Activated CD4-positive, alpha-beta T cell treated with anti-CD3 and anti-CD28 coated beads, Interleukin-2, amount 10 ng/mL, durations not matched to agents 24 days and 14 days (primary cell): ENCODE measurements at regions not wholly inside any gene's neighbourhood (a gene's known extent, or its start where the extent isn't known, plus 50 kb on each side); places are given as distances from the start of the nearest gene placed in this dataset.
"Not testable (repeated sequence)": the region's sequence is repeated elsewhere in the genome, so short reads cannot be mapped to it uniquely, and the experiment has no call there.

ENCODE experiments used
- DNase-seq: peaks from one replicate; pipeline ENCODE4 v3.0.0; 2022
- H3K27ac Mint-ChIP-seq: one replicate; pipeline ENCODE4 v1.8.0; 2022; ENCODE audit warnings: mild to moderate bottlenecking, mixed read lengths
- H3K27me3 Mint-ChIP-seq: one replicate; pipeline ENCODE4 v1.8.0; 2022; ENCODE audit warnings: mixed read lengths
- H3K36me3 Mint-ChIP-seq: one replicate; pipeline ENCODE4 v1.8.0; 2022; ENCODE audit warnings: low read depth, mild to moderate bottlenecking, mixed read lengths
- H3K4me1 Mint-ChIP-seq: one replicate; pipeline ENCODE4 v1.8.0; 2021; ENCODE audit warnings: mixed read lengths
- H3K4me3 Mint-ChIP-seq: one replicate; pipeline ENCODE4 v1.8.0; 2022; ENCODE audit warnings: mild to moderate bottlenecking, moderate library complexity, mixed read lengths
- H3K9me3 Mint-ChIP-seq: one replicate; pipeline ENCODE4 v1.8.0; 2021; ENCODE audit warnings: mixed read lengths
- intact Hi-C: fragments of 100-400 bp; cut with micrococcal nuclease; formaldehyde crosslinking; loops from one replicate; pipeline ENCODE4 v1.15.1; 2023

- Mint-ChIP-seq H3K36me3 (no peaks in the 10 kb centered on the region), H3K9me3 (peaks cover 3% of the 10 kb centered on the region)
Observed at GRCh38 chr1:70718086-70718630, 307.1 kb downstream of the CTH start.

GRCh38 chr1:70719154-70719553, 308.1 kb downstream of the CTH start:
- no peaks in the 10 kb centered on the region for H3K4me1 Mint-ChIP-seq
- H3K27me3 Mint-ChIP-seq = no peaks in the 10 kb centered on the region
- intact Hi-C loops = no loop called here
- peaks cover 3% of the 10 kb centered on the region for H3K9me3 Mint-ChIP-seq
- H3K4me3 Mint-ChIP-seq = no peak overlapping the region
- H3K36me3 Mint-ChIP-seq = no peaks in the 10 kb centered on the region
- DNase-seq = no peak
- H3K27ac Mint-ChIP-seq = no peak overlapping the region

More at GRCh38 chr1:70718086-70718630, 307.1 kb downstream of the CTH start:
- Mint-ChIP-seq H3K4me1 (no peaks in the 10 kb centered on the region), H3K4me3 (no peak overlapping the region), H3K27ac (no peak overlapping the region), H3K27me3 (no peaks in the 10 kb centered on the region)
- intact Hi-C loops = no loop called here
- DNase-seq = no peak

GRCh38 chr1:70720109-70720508, 309.0 kb downstream of the CTH start:
- no peak overlapping the region for H3K27ac Mint-ChIP-seq
- DNase-seq = no peak
- intact Hi-C loops = no loop called here
- H3K27me3 Mint-ChIP-seq = no peaks in the 10 kb centered on the region
- H3K4me1 Mint-ChIP-seq = no peaks in the 10 kb centered on the region
- H3K36me3 Mint-ChIP-seq = no peaks in the 10 kb centered on the region
- peaks cover 5% of the 10 kb centered on the region for H3K9me3 Mint-ChIP-seq
- no peak overlapping the region for H3K4me3 Mint-ChIP-seq

GRCh38 chr1:70720521-70720920, 309.5 kb downstream of the CTH start:
- Mint-ChIP-seq H3K36me3 (peaks cover 2% of the 10 kb centered on the region), H3K9me3 (peaks cover 9% of the 10 kb centered on the region), H3K4me1 (no peaks in the 10 kb centered on the region), H3K27ac (no peak overlapping the region), H3K27me3 (no peaks in the 10 kb centered on the region), H3K4me3 (no peak overlapping the region)
- DNase-seq = no peak
- intact Hi-C loops = no loop called here

- H3K27ac Mint-ChIP-seq = no peak overlapping the region
- H3K9me3 Mint-ChIP-seq = peaks cover 16% of the 10 kb centered on the region
- H3K36me3 Mint-ChIP-seq = peaks cover 2% of the 10 kb centered on the region
- no peak for DNase-seq
- H3K4me3 Mint-ChIP-seq = no peak overlapping the region
- H3K27me3 Mint-ChIP-seq = no peaks in the 10 kb centered on the region
- intact Hi-C loops = no loop called here
- H3K4me1 Mint-ChIP-seq = no peaks in the 10 kb centered on the region
Observed at GRCh38 chr1:70727886-70728489, 316.9 kb downstream of the CTH start.

GRCh38 chr1:70736518-70736917, 311.1 kb downstream of the PTGER3 start:
- H3K36me3 Mint-ChIP-seq = not testable (repeated sequence)

GRCh38 chr1:70737125-70737524, 310.5 kb downstream of the PTGER3 start:
- DNase-seq = no peak
- no peaks in the 10 kb centered on the region for H3K36me3 Mint-ChIP-seq
- H3K9me3 Mint-ChIP-seq = peaks cover 3% of the 10 kb centered on the region
- no peaks in the 10 kb centered on the region for H3K27me3 Mint-ChIP-seq
- H3K27ac Mint-ChIP-seq = no peak overlapping the region
- no peaks in the 10 kb centered on the region for H3K4me1 Mint-ChIP-seq
- intact Hi-C loops = no loop called here
- H3K4me3 Mint-ChIP-seq = no peak overlapping the region

More at GRCh38 chr1:70736518-70736917, 311.1 kb downstream of the PTGER3 start:
- intact Hi-C loops, H3K4me1 Mint-ChIP-seq, H3K9me3 Mint-ChIP-seq, H3K4me3 Mint-ChIP-seq, H3K27ac Mint-ChIP-seq, H3K27me3 Mint-ChIP-seq, DNase-seq: not testable (repeated sequence)

- Mint-ChIP-seq H3K27me3 (no peaks in the 10 kb centered on the region), H3K27ac (no peak overlapping the region), H3K4me3 (no peak overlapping the region), H3K4me1 (no peaks in the 10 kb centered on the region), H3K36me3 (no peaks in the 10 kb centered on the region), H3K9me3 (peaks cover 3% of the 10 kb centered on the region)
- DNase-seq = no peak
- intact Hi-C loops = no loop called here
Observed at GRCh38 chr1:70738624-70739023, 309.0 kb downstream of the PTGER3 start.

GRCh38 chr1:70745199-70745598, 302.4 kb downstream of the PTGER3 start:
- peaks cover 22% of the 10 kb centered on the region for H3K9me3 Mint-ChIP-seq
- H3K27ac Mint-ChIP-seq = no peak overlapping the region
- no peaks in the 10 kb centered on the region for H3K27me3 Mint-ChIP-seq
- intact Hi-C loops = no loop called here
- no peak overlapping the region for H3K4me3 Mint-ChIP-seq
- no peaks in the 10 kb centered on the region for H3K36me3 Mint-ChIP-seq
- DNase-seq = no peak
- H3K4me1 Mint-ChIP-seq = no peaks in the 10 kb centered on the region

- H3K27me3 Mint-ChIP-seq, H3K36me3 Mint-ChIP-seq, intact Hi-C loops, H3K4me1 Mint-ChIP-seq, H3K4me3 Mint-ChIP-seq, DNase-seq, H3K27ac Mint-ChIP-seq: not testable (repeated sequence)
- H3K9me3 Mint-ChIP-seq = peaks cover 22% of the 10 kb centered on the region
Observed at GRCh38 chr1:70746062-70746461, 301.6 kb downstream of the PTGER3 start.

- H3K36me3 Mint-ChIP-seq, H3K4me3 Mint-ChIP-seq, H3K4me1 Mint-ChIP-seq, H3K27ac Mint-ChIP-seq, DNase-seq, H3K27me3 Mint-ChIP-seq, intact Hi-C loops: not testable (repeated sequence)
- peaks cover 22% of the 10 kb centered on the region for H3K9me3 Mint-ChIP-seq
Observed at GRCh38 chr1:70747123-70747522, 300.5 kb downstream of the PTGER3 start.

- H3K27me3 Mint-ChIP-seq, intact Hi-C loops, H3K36me3 Mint-ChIP-seq, H3K4me1 Mint-ChIP-seq, H3K27ac Mint-ChIP-seq, DNase-seq: not testable (repeated sequence)
- H3K9me3 Mint-ChIP-seq = peaks cover 15% of the 10 kb centered on the region
- H3K4me3 Mint-ChIP-seq = peak overlapping the region; percentile 10
Observed at GRCh38 chr1:70751676-70752287, 295.8 kb downstream of the PTGER3 start.

- H3K4me1 Mint-ChIP-seq = peaks cover 7% of the 10 kb centered on the region
- intact Hi-C loops = no loop called here
- H3K27ac Mint-ChIP-seq = no peak overlapping the region
- H3K9me3 Mint-ChIP-seq = peaks cover 4% of the 10 kb centered on the region
- no peaks in the 10 kb centered on the region for H3K27me3 Mint-ChIP-seq
- no peaks in the 10 kb centered on the region for H3K36me3 Mint-ChIP-seq
- H3K4me3 Mint-ChIP-seq = no peak overlapping the region
- DNase-seq = no peak
Observed at GRCh38 chr1:70754701-70755100, 292.9 kb downstream of the PTGER3 start.

GRCh38 chr1:70760154-70760553, 287.5 kb downstream of the PTGER3 start:
- DNase-seq = no peak
- Mint-ChIP-seq H3K36me3 (no peaks in the 10 kb centered on the region), H3K9me3 (no peaks in the 10 kb centered on the region), H3K27ac (no peak overlapping the region), H3K27me3 (no peaks in the 10 kb centered on the region), H3K4me3 (no peak overlapping the region), H3K4me1 (peaks cover 3% of the 10 kb centered on the region)
- intact Hi-C loops = no loop called here

GRCh38 chr1:70762386-70762785, 285.2 kb downstream of the PTGER3 start:
- no peak overlapping the region for H3K4me3 Mint-ChIP-seq
- H3K9me3 Mint-ChIP-seq = no peaks in the 10 kb centered on the region
- no peaks in the 10 kb centered on the region for H3K36me3 Mint-ChIP-seq
- DNase-seq = no peak
- no peaks in the 10 kb centered on the region for H3K27me3 Mint-ChIP-seq
- intact Hi-C loops = no loop called here
- peaks cover 3% of the 10 kb centered on the region for H3K4me1 Mint-ChIP-seq
- H3K27ac Mint-ChIP-seq = no peak overlapping the region
